ENCODE measurements at regions not wholly inside any gene's neighbourhood (a gene's known extent, or its start where the extent isn't known, plus 50 kb on each side); places are given as distances from the start of the nearest gene placed in this dataset.

DNA sequence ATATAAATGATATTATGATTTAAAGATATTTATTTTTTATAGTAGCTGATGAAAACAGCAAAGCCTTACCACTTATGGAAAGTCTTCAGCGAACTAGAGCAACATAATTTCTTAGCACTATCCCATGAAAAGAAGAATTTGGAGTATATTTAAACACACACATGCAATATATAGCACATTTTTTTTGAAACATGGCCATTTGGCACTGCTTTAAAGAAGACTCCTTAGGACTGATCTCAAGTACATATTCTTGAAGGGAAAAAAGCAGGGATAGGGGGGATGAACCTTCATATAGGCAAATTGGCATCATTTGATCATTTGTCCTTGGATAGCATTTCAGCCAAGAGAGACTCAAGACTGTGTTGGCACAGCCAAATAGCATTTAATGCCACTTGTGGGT, 193.3 kb downstream of the ANKRD50 start:
- no peak for DNase-seq

DNA sequence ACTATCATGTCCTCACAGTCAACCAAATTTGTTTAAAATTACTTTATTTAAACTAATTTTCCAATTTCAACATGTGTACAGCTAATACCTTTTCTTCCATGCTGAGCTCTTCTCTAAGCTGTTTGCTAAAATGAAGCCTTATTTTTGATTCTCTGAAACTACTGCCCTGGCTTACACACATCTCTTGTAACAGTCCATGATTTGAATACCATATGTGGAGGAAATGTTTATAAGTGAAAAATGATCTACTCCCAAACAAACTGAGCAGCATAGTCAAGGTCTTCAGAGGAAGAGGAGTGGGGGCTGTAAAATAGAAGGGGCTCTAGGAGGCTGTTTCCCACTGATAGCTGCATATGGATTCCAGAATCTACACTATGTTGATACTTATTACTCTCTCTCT, 188.7 kb downstream of the ANKRD50 start:
- no peak for DNase-seq

DNA sequence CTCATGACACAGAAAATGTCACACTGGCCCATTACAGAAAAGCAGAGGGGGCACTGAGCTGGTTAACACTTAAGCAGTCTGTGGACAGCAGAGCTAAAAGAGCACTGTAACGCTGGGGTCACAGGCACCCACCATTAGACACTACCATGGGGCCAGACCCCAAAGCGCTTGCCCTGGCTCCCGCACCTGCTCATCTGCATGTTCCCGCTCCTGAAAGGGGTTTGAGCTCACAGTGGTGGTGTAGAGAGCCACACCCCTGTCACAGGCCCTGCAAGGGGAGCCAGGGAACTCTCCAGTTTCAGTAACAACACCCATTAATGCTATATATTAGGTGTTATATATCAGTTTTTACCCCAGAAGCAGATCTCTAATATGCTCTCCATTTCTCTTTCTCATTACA, 187.0 kb downstream of the ANKRD50 start:
- DNase-seq: no peak

DNA sequence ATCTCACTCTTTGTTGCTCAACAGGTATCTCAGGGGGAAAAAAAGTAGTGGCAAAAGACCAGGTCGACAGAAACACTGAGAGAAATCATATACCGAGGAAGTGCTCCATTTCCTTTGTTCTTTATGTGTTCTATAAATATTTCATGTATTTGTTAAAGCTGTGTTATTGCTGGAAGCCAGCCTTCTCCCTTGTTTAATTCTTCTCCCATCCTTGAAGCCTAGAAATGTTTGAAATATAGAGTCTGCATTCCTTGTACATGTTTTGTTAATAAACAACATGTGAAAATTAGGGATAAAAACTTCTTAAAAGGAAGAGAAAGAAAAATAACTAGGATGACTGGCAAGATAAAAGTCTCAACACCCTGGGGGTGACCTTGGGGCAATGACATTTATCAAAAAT, 186.2 kb downstream of the ANKRD50 start:
- DNase-seq: no peak

DNA sequence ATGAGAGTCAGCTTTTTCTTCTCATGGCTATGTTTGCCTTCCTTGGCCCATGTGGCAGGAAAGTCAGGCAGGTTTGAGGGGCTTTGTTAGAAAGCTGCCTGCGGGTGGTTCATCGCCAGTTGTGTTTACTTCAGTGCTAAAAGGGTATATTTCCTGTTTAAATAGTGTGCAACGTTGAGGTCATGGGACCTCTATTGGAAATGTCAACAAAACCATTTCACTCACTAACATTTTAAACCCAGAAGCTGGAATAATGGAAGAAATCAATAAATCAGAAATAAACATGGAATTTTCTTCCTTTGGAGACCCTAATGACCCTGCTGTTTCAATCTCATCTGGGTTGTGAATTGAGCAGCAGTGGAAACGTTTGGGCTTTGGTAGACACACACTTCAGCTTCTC, 185.8 kb downstream of the ANKRD50 start:
- DNase-seq: no peak

DNA sequence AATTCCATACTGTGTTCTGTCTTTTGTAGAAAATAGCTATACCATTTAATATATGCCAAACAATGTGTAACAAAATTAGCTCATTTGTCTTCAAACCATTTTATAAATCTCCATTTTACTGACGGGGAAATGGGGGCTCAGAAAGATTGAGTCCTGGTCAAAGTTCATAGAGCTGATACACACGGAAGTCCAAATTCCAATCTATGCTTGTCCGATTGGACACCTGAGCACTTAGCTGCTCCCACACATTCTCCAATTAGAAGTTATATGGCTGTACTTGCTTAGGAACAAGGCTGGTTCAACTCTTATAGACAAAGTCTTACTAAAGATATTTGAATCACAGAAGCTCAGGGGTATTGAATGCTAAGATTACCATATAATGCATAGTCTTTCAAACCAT, 185.2 kb downstream of the ANKRD50 start:
- DNase-seq: no peak

DNA sequence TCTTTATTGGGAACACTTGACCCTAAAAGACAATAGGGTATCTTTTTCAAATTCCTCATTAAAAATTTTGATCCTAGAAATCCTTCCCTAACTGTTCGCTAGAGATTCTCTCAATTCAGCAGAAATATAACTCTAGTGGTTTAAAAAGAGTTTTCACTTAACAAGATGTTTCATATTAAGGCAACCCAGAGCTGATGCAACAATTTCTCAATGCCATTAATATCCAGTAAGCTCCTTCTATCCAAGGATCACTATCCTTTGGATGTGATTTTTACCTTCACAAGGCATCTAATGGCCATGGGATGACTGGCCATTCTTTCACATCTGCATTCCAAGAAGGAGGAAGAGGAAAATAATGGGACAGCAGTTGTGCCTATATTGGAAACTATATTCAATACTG, 183.4 kb downstream of the ANKRD50 start:
- DNase-seq: no peak

DNA sequence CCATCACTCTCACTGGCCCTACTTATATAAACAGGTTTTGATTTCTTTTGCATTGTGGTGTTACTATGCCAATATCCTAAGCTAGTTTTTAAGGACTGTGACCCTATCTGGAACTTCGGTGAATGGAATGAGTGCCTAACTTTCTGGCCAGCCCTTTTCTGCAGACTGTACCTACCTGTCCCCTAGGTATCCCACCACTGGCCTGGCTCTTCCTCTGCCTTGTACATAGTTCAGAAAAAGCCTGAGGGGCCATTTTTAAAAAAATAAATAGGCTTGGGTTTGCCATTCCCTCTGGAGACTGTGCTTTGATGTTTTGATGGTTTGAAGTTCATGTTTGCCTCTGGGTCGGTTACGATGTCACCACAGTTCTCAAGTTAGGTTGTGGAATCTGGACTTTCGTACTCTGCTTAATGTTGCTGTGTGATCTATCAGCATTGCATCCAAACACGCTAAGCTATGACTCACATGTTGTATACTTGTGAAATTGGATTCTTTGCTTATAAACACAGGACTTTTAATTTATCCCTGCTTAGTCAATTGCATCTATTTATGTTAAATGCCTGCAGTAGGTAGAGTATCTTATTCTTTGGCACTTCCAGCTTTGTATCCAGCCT, 182.0 kb downstream of the ANKRD50 start:
- no peak for DNase-seq

DNA sequence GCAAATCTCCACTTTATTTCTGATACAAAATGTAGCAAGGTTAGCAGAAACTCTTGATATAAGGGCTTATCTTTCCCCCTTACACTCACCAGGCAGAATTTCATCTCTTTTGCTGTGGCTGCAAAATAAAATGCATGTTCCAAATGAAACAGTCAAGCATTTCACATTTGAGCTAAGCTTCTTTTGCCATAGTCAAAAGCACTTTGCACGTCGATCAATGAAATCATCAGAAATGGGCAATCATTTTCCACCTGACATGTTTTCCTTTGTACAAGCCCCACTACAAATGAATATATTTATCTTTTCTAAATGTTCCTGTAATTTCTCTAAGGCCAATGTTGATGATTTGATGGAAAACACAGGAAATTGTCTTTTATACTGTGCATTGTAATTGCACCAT, 178.4 kb downstream of the ANKRD50 start:
- DNase-seq: no peak

DNA sequence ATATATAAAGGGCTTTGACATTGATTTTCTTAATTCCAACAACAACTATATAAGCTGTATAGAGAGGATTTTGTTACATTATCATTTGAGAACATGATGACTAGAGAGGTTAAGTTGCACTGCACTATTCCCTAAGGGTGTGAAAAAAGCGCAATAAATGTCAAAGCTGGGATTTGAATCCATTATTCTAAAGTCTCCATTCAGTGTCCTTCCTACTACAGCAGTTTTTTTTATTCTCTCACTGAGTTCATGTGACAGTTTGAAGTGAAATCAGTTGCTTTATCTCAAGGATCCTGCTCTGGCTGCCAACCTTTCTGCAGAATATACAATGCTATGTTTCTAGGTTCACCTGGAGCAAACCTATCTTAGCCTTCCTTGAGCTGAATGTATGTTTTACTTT, 177.5 kb downstream of the ANKRD50 start:
- DNase-seq: no peak

DNA sequence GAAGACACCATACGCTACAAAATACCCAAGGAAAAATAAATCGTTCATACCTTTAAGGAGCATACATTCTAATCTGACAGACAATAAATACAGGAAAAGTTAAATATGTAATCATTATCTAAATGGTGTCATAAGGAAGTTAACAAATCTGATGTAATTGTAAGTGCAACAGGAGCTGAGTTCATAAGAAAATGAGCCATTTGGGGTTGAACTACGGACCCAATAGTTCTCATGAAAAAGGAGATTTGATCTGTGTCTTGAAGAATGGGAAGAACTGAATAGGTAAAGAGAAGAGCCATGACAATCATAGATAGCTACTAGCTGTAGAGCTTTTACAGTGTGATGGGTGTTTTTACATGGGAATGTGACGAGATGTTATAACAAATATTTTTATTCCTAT, 175.6 kb downstream of the ANKRD50 start:
- no peak for DNase-seq

DNA sequence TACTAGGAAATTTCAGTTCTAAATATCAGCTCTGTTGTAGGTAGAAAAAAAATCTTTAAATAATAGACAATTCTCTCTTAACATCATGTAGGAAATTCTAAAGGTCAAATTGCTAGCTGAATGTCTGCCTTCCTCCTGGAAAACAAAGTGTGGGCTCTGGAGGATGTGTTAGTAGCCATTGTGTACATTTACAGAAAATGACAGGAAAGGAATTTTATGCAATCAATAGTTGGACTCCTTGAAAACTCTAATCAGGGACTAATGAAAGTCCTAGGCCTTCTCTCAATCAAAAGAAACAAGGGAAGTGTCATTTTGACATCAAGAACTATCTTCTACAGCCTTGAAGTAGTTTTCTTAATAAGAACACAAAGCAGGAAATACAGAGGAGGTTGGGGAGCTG, 174.6 kb downstream of the ANKRD50 start:
- DNase-seq: no peak

DNA sequence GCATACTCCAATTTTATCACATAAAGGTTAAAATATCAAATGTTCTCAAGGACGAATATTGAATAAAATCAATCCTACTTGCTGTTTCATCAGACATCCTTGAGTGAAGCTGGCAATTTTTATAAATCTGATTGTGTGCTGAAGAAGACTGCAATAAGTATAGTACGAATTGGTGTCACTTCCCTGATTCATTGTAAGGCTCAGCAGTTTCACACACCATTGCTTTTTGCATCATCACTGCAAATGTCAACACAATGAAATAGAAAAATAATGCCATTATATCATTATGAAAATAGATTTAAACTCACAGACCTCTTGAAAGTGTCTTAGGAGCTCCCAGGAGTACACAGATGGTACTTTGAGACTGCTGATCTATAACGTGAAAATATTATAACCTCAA, 172.5 kb downstream of the ANKRD50 start:
- DNase-seq: no peak

DNA sequence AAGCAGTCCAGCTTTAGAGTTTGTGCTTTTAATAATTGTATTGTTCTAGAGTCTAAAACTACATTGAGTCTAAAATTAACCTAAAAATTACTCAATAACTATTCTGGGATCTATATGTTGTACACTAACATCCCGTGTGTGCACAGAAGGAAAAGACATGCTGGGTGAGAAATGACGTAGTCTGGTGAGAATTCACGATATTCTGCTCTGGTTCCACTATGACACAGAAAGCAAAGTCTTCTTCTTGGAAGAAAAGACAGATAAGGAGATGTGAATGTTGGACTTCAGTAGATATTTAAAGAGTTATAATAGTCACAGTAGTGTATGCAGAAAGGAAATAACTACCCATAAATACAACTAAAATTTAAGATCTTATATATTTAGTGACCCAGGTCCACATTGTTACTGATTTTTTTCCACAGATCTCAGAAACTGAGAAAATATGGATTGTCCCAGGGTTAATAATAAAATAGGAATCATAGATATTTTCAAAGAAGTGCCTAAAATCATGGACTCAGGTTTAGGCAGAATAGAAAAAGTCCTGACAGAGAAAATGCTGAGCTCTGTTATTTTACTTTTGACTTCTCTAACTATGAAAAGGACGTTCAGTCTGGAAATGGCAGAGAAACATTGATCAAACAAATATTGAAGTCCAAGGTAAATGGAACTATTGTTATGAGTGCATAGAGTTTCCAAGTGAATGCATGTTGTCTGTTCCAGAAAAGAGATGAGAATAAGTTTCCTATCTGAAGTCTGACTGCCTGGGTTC, 170.7 kb downstream of the ANKRD50 start:
- no peak for DNase-seq

DNA sequence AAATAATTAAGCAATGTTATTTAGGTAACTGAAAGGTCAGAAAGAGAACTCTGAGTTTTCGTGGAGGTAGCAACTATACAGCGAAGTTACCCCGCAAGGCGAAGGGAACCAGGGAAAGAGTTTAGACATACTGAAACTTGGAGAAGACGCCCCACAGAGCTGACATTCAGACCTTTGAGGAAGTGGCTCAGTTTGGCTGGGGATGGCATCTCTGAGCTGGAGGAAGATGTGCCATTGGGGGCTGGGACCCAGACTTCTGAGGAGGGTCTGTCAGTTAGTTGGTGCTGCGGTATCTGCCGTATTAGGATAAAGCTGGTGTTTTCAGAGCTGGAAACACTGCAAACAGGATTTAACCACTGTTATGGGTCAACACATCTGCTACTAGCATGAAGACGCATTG, 156.6 kb downstream of the ANKRD50 start:
- no peak for DNase-seq

DNA sequence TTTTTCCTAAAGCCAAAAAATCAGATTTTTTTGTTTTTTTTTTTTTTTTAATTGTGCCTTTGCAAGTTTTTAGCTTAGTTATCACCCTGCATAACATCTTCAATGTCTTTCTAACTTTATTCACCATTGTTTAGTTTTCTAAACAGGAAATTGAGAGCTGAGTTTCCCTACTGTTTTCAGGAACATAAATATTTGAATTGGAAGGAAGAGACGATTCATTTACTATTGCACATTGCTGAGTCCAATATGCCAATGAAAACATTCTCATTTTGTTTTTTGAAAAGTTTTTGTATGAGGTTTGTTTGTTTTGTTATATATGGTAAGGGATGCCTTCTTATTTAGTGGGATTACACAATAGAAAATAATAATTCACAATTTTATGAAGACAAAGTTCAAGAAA, 148.4 kb downstream of the ANKRD50 start:
- DNase-seq: no peak

DNA sequence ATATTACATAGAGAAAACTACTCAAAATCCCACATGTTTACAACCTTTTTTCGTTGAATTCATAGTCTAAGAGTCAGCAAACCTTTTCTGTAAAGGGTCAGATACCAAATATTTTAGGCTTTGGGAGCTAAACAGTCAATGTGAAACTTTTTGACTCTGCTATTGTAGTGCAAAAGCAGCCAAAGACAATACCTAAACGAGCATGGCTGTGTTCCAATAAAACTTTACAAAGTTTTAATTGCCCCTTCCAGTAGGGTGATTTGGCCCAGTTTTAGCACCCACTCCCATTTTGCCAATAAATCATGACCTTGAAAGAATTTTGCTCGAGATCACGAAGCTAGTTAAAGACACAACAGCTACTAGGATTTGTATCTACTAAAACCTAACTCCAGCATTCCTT, 147.2 kb downstream of the ANKRD50 start:
- no peak for DNase-seq

DNA sequence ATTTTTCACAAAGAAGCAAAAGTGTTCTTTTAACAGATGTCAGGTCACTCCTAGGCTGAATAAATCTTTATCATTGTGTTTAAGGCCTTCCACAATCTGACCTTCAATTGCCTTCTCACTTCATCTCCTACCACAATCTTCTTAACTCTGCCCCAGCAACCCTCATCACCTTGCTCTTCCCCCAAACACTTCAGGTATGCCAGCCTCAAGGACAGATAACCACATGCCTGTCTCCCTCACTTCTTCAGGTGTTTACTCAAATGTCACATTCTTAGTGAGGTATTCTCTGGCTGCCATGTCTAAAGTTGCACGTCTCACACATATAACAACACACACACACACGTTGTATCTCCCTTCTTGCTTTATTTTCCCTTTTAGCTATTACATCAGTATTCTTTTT, 146.5 kb downstream of the ANKRD50 start:
- DNase-seq: no peak

DNA sequence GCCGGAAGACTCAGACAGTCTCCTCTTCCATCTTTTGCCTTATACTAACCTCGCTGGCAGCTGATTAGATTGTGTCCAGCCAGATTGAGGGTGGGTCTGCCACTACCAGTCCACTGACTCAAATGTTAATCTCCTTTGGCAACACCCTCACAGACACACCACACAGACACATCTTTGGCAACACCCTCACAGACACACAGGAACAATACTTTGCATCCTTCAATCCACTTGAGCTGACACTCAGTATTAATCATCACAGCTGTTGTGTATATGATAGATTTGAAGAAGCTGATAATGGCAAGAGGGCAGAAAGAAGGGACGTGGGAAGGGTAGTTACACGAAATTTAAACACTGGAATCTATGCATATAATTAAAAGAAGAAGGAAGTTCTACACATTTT, 139.5 kb downstream of the ANKRD50 start:
- DNase-seq: no peak

DNA sequence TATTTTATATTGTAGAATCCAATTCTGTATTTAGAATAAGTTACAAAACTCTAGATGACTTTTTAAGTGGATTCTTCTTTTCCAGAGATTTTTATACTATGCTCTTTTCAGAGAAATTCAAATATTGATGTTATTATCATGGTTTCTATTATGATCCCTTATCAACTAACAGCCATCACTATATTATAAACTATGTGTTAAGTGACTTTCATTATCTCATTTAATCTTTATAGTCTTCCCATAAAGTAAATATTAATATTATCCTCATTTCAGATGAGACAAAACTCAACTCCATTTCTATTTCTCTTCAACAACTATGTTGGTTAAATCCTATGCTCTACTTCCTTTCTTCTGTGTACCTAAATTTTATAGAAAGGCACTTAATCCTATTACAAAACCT, 132.6 kb downstream of the ANKRD50 start:
- DNase-seq: no peak

DNA sequence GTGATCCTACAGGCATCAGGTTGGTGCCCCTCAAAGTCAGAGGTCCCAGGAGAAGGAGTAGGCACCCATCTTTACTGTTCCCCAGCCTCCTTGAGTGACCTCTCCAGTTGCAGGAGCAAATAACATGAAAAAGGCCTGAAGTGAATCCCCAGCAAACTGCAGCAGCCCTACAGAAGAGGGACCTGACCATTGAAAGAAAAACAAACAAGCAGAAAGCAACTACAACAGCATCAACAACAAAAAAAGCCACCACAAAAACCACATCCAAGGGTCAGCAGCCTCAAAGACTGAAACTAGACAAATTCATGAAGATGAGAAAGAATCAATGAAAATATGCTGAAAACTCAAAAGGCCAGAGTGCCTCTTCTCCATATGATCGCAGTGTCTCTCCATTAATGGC, 128.7 kb downstream of the ANKRD50 start:
- no peak for DNase-seq

DNA sequence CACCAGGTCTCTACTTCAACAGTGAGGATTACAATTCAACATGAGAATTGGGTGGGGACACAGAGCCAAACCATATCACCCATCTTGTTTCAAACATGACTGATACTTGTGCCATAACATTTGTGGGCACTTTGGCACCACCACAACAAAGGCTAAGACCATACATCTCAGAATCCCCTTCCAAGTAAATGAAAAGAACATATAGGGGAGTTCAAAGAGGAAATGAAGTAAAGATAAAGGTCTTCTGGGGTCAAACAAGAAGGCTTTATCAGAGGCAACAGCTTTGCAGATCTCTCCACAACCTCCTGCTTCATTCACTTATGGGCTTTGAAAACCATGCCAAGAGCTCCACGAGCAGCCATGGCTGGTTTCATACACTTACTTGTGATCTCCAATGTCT, 122.7 kb downstream of the ANKRD50 start:
- DNase-seq: no peak

DNA sequence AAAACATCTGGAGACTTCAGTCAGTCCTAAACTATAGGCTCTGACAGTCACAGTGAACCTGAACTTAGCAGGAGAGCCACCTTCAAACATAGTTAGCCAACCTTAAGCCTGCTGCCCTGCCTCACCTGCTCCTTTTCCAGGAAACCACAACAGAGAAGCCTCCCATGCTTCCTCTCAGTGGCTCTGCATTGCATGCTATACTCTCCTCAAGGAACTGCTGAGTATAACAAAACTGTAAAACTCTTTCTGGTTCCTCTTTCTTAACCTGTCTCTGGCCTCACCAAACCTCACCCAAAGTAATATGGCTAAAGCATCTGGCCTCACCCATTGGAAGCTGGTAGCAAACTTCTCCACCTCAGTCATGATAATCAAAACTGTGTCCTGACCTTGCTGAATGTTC, 122.1 kb downstream of the ANKRD50 start:
- DNase-seq: no peak

DNA sequence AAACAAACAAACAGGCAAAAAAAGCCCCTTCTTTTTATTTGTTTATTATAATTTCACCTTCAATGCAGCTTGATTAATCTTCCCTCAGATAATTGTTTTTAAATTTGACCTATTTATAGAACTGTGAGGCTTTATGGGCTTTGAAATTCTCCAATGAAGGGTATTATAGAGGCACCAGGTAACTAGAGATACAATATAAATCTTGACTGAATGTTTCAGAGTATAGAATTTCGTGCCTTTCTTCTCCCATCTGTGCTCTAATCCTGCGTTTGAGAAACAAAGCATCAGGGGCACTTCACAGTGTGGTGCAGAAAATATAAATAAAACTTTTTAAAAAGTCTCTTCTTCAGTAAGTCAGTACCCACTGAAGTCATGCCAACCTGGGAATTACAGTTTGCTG, 120.9 kb downstream of the ANKRD50 start:
- DNase-seq: no peak

DNA sequence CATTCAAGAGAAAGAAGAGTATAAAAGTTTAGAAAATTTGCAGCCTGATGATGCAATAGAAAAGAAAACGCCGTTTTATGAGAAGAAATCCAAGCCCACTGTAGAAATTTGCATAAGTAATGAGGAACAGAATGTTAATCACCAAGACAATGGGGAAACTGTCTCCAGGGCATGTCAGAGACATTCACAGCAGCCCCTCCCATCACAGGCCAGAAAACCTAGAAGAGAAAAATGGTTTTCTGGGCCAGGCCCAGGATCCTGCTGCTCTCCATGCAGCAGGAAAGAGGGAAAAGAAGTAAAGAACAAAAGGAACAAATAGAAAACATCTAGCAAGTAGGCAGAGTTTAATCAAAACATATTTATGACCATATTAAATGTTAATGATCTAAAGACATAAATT, 119.0 kb downstream of the ANKRD50 start:
- no peak for DNase-seq
